NB4 (cell line): ENCODE measurements at regions not wholly inside any gene's neighbourhood (a gene's known extent, or its start where the extent isn't known, plus 50 kb on each side); places are given as distances from the start of the nearest gene placed in this dataset.

Source experiments
- DNase-seq: peaks from one replicate; pipeline ENCODE4 v3.0.0; 2010; ENCODE audit warnings: low read depth
- H3K4me3 ChIP-seq: one replicate; pipeline ENCODE4 v1.5.1; 2011; ENCODE audit warnings: mild to moderate bottlenecking, low read depth, low read length, moderate library complexity
- CTCF ChIP-seq: IDR thresholded peaks from one replicate; pipeline ENCODE4 v1.5.1; 2012; ENCODE audit warnings: low read depth, low read length
- MYC ChIP-seq: IDR thresholded peaks from 2 replicates; pipeline ENCODE4 v1.6.1; 2011; ENCODE audit warnings: low read depth, low read length
- POLR2A ChIP-seq: IDR thresholded peaks from 2 replicates; pipeline ENCODE4 v1.6.1; 2011; ENCODE audit warnings: mild to moderate bottlenecking; ENCODE audit not compliant: insufficient read length; ENCODE audit errors: extremely low read depth
- TF ChIP-seq, protein P1 (sequence below): IDR thresholded peaks from 2 replicates; pipeline ENCODE4 v1.6.1; 2011; ENCODE audit warnings: low read depth, low read length

DNA sequence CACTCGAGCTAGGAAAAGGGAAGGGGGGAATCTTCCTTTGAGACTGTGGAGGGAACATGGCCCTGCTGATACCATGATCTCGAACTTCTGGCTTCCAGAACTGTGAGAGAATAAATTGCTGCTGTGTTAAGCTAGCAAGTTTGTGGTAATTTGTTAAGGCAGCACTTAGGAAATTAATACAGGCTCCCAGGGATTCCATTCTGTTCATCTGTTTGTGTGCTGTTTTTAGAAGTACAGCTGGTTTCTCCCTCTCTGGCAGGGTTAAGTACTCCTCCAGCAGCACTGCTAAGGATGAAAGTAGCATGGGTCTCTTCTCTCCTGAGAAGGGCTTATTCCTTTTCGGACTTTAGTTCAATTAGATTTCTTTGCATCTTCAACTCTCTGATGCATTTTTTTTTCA is 268.3 kb downstream of the HHIPL2 start:
- TF ChIP-seq CTCF (no peak), MYC (no peak), POLR2A (no peak)
- TF ChIP-seq, protein P1, sequence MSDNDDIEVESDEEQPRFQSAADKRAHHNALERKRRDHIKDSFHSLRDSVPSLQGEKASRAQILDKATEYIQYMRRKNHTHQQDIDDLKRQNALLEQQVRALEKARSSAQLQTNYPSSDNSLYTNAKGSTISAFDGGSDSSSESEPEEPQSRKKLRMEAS: no peak
- no peak overlapping the region for H3K4me3 ChIP-seq
- no peak for DNase-seq

DNA sequence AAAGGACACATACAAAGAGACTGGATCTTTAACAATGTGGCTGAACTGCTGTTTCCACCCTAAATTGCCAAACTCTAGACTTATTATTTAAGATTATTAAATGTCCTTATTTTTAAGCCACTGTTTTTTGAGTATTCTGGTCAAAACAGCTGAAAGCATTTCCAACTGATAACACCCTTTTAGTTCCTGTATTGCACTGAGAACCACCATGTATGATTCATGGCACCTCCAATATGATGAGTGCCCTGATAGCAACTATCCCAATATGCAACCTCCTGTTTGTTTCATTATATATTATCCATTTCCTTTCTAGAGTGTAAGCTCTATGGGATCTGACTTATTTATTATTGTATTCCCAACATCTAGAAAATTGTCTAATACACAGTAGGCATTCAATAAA is 269.4 kb downstream of the HHIPL2 start:
- TF ChIP-seq CTCF: no peak
- TF ChIP-seq, protein P1: no peak
- no peak for TF ChIP-seq MYC
- TF ChIP-seq POLR2A: no peak
- no peak overlapping the region for H3K4me3 ChIP-seq
- DNase-seq: no peak

DNA sequence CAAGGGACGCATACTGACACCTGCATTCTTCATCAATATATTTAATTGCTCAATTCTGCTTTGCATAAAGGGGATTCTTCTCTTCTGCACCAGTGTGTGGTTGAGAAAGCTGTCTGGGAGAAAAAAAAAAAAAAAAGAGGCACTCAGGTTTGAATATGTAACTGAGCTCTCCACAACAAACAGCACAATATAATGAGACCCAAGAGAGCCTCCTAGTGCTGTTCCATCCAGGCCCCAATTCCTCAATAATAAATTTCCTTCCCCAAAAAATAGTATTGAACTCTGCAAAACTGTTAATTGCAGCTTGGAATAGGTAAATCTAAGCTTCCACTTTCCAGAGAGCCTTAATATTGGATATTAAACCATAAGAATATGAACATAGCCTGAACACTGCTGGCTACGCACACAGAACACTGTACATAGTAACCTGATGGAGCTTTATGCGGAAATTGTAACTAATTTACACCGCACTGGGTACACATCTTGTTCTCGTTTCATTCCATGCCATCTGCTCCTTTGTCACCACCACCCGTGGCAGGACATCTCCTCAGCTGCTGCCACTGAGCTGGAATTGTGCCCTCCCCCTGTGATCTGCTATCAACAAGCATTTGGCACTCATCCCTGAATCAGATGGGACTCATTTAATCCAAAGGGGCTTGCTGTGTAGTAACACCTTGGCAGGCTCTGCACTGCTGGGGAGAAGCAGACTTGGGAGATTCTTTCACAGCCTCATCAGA is 272.0 kb downstream of the HHIPL2 start:
- TF ChIP-seq POLR2A: no peak
- TF ChIP-seq, protein P1: no peak
- TF ChIP-seq CTCF: no peak
- no peak for TF ChIP-seq MYC
- no peak overlapping the region for H3K4me3 ChIP-seq
- DNase-seq: no peak

- TF ChIP-seq, protein P1: no peak
- TF ChIP-seq POLR2A: no peak
- no peak for TF ChIP-seq MYC
- no peak for TF ChIP-seq CTCF
- no peak overlapping the region for H3K4me3 ChIP-seq
- no peak for DNase-seq
These were observed 272.7 kb downstream of the HHIPL2 start for GRCh38 chr1:222275001-222275728.

- TF ChIP-seq MYC: no peak
- no peak overlapping the region for H3K4me3 ChIP-seq
- no peak for DNase-seq
These were observed 281.4 kb downstream of the HHIPL2 start for GRCh38 chr1:222266223-222267196.

DNA sequence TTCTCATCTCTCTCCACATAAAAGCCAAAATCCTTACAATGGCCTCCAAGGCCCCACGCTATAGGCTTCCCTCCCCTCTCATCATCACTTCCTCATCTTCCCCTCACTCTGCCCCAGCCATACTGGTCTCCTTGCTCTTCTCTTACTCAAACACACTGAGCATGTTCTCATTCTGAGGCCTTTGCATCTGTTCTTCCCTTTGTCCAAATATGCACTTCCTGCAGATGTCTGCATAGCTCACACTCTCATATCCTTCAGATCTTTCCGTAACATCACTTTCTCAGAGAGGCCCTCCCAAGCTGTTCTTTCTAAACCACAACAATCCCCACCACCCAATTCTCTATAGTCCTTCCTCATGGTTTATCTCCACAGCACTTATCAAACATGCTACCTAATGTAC is 284.1 kb downstream of the HHIPL2 start:
- TF ChIP-seq POLR2A (no peak), CTCF (no peak), MYC (no peak)
- TF ChIP-seq, protein P1: no peak
- no peak for DNase-seq

More for the DNA sequence above, 284.1 kb downstream of the HHIPL2 start:
- no peak overlapping the region for H3K4me3 ChIP-seq
